HuH-7 (cell line): ENCODE measurements at regions not wholly inside any gene's neighbourhood (a gene's known extent, or its start where the extent isn't known, plus 50 kb on each side); places are given as distances from the start of the nearest gene placed in this dataset.
A peak's percentile ranks its signal among the peaks of the same experiment; 100 is the strongest.

ENCODE experiments used
- DNase-seq: peaks from one replicate; pipeline ENCODE4 v3.0.0; 2011; ENCODE audit warnings: low spot score

DNA sequence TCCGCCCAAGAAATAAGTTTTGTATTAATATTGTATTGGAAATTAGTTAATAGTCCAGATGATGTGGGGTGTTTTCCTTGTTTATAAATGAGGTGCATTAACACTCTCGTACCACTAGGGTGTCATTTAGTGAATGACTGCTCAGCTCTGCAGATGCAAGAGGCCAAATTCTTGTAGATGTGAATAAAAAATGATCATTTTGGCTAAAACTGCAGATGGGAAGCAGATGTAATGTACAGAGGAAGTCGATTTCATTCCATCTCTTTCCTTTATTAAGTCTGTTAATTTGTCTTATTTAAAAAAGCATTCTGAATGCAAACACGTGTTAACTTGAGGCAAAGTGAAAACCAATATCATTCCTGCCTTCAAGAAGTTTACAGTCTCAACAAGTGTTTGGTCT lies 108.1 kb downstream of the DHX15 start:
- DNase-seq: peak; percentile 79

DNA sequence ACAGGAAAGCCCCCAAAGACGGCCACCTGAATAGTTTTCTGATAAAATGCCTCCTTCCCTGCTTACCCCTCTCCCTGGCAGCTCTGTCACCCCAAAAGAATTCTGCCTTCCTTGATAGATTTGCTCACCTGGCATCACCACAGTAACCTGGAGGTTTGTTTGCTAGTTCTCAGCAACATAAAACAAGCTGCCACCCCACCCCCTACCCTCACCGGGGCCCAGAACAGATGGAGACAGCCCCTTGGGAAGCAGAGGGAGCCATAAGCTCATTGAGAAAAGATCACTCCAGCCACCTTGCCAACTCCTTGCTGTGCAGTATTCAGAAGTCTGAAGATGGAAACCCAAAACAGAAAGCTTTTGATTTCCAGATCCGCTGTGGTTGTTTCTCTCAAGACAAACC lies 108.6 kb downstream of the DHX15 start:
- DNase-seq: no peak

DNA sequence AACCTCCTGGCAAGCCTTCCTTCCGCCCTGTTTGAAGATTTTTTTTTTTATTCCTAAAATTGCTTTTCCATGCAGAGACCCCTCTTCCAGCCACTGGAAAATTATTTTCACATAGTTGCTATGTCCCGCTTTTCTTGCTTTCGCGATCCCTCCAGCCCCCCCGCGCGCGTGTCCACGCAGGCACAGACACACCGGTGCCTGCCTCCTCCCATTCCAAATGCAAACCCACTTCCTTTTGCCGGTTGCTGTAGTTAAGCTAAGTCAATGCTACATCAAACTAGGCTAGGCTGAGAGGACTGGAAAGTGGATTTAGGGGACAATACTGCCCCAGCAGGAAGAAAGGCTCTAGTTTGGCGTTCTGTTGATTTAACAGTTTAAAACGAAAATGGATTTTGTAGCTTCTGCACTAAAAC lies 111.0 kb downstream of the DHX15 start:
- peak; percentile 79 for DNase-seq

DNA sequence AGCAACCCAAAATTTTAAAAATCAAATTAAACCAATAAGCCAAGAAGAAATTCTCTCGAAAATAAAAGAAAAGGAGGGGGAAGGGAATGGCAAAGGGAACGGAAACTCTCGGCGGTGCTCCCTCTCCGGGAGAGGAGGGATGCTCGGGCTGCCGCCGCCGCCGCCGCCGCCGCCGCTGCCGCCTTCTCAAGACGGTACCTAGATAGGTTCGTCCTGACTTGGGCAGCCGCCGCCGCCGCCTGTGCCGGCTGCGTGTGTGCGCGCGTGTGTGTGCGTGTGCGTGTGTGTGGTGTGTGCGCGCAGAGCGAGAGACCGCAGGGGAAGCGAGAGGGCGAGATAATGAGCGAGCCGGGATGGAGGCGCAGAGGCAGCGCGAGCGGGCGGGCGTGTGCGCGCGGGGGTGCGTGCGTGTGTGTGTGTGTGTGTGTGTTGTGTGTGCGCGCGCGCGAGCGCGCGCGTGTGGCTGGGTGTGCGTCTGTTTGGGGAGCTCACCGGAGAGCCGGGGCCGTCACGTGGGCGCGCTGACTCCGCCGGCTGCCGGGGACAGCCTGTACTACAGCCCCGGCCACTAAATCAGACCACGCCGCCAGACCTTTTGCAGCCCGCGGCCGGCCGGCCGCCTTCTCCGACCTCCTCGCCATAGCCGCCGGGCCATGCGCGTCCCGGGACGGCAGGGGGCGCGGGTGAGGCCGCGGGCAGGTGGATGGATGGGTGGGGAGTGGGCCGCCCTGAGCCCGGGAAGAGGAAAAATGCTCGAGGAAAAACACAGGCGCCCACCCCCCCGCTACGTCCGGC lies 111.6 kb downstream of the DHX15 start:
- peak; percentile 98 for DNase-seq

DNA sequence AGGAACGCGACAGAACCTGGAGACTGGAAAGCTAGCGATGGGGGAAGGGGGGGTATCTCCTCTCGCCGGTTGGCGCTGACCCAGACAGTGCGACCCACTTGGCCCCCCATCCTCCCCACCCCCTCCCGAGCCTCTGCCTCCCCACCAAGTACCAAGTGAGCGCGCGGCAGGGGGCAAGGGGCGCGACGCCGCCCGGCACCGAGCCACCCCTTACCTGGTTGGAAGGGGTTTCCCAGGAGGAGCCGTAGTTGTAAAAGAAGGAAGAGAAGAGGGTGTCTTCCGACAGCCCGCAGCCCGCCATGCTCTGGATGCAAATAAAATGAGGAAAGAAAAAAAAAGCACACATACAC lies 112.2 kb downstream of the DHX15 start:
- DNase-seq: peak; percentile 56

DNA sequence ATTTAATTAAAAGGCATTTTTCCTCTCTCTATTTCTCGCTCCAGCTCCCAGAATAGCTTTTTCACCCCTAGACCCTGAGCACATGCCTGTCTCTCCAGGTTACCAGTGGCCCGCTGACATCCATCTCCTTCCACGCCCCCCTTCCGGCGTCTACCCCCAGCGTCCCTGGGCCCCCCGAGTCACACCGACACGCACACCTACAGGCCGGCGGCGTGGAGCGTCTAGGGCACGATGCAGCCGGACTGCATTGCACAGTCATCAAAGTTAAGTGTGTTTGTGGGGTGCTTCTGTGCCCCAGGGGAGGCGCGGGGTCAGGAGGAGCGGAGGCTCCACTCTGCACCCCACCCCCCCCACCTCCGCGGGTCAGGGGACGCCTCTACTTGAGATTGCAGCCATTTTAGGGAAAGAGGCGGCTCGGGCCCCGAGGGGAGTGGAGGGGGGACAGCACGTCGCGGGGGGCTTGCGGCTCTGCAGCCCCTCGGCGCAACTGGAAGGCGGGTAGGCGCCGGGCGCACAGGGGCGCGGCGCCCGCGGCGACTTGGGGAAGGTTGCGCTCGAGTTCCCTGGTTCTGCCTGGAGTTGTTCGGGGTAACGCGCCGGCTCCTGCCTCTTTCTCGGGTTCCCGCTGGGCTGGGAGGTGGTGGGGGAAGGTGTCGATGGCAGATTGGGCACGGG lies 112.7 kb downstream of the DHX15 start:
- DNase-seq: peak; percentile 72

DNA sequence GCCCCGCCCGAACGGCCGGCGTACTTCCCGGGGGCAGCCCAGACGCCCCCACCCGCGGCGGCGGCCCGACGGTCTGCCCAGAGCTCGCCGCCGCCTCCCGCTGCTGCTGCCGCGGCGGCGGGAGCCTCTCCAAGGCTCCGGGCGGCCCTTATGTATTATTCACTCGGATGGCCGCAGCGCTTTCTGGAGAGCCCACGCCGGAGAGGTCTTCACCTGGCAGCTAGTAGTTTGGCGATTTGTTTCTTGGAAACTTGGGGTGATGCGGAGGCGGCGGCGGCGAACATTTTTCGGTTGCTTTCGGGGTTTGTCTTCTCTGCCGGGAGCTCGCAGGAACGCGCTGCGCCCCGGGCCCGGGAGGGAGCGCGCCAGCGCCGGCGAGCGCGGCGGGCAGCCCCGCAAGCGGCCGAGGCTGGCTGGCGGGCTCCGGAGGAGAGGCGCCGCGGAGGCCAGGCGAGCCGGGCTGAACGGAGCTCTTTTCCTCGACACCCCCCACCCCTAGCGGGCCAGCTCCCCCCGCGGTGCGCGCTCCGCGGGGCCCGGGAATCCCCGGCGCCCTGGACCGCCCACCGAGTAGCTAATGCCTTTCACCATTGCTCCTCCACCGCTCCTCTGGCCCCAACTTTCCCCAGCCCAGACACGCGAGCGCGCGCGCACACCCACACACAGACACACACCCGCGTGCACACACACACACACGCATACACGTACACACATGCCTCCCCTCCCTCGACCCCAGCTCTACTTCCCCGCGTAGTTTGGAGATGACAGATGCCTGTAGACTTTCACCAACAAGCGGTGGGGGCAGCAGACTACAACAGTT lies 113.5 kb downstream of the DHX15 start:
- peak; percentile 73 for DNase-seq

DNA sequence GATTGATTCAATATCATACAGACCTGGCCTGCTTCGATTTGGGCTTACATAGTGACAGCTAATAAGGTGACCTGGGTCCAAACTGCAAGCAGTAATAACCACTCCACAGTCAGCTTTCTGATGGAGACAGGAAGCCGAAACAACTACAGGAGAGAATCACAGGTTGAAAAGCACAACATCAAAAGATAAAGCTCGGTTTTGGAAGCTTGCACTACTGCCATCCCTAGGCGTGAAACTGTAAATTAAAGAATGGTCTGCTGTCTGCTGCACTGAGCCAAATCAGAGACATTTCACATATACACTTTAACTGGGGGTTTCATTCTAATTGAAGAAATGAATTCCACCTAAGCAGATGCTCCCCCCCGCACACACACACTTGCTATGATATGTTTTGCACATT lies 116.3 kb downstream of the DHX15 start:
- no peak for DNase-seq

DNA sequence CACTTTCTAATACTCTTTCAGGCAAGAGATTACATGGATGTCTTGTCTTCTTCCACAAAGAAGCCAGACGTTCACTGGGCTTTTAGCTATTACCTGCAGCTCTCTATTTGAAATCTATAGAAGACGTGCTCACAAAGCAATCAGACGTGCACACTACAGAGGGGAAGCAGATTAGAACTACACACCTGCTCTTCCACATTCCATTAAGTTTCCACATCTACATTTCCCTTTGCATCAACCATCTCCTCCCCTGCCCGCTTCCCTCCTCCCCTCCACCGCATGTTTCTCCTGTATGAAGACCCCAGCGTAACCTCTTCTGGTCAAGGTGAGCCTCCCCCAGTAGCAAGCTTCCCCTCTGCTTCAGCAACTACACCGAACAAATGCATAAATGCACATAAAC lies 119.8 kb downstream of the DHX15 start:
- no peak for DNase-seq

DNA sequence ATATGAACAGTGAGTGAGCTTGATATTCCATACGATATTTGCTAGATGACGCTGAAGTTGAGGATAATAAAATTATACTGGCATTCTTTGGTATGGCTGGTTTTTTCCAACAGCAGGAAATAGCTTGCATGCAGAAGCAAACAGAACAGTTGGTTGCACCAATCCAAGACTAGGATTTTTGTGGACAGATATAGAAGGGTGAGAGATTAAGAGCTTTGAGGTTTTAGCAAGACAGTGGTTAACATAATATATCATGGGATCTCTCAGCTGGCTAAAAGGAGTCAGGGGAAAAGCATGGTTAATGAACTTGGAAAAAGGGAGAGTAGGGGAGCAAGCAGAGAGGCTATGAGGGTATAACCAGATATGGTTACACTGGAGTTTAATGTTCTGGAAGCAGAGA lies 127.9 kb downstream of the DHX15 start:
- no peak for DNase-seq

DNA sequence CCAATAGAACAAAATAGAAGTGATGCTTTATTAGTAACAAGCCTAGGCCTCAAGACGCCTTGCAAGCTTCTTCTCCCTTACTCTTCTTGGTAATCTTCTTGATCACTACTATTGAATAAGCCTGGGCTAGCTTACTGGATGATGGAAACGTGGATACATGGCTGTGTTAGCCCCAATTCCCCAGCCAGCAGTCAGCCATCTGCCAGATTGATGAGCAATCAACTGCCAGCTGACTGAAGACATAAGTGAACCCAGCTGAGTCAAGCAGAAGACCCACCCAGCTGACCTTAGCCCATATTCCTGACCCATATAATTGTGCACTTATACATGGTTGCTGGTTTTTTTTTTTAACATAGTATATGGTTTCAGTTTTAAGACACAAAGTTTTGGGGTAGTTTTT lies 130.4 kb downstream of the DHX15 start:
- no peak for DNase-seq

DNA sequence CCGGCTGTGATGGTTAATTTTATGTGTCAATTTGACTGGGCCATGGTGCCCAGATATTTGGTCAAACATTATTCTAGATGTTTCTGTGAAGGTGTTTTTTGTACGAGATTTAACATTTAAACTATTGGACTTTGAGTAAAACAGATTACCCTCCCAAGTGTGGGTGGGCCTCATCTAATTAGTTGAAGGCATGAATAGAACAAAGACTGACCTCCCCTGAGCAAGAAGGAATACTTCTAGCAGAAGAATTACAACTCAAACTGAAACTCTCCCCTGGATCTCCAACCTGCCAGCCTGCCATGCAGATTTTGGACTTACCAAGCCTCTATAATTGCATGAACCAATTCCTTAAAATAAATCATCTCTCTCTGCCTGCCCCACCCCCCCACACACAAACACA lies 132.5 kb downstream of the DHX15 start:
- no peak for DNase-seq

DNA sequence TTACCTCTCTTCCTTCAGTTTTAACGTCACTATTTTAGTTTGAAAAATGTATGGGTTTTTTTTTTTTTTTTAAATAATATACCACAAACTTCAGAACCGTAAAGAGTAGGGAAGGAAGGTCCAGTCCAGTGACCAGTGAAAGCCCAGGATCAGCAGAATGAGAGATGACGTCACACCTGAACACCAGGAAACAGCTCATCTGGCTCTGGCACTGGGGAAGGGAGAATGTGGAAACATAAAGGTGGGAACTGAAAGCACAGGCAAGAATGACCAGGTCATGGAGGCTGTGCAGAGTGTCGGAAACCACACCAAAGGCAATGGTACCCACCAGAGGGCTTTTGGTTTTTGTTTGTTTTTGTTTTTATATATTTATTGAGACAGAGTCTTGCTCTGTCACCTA lies 141.2 kb downstream of the DHX15 start:
- DNase-seq: no peak

DNA sequence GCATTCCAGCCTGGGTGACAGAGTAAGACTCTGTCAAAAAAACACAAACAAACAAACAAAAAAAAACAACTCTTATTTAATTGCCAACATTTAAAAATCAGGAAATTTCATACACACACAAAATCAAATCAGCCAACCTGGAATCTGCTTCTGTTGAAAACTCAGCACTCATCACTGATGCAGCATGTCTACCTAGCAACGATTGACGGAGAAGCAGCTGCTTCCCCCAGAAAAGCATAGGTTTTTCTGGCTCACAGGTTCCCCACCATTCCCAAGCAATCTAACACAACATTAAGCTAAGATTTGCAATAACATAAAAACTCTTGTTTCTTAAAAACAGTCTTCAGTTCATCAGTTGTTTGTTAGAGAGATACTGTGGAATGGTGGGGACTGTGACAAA lies 143.6 kb downstream of the DHX15 start:
- DNase-seq: no peak

DNA sequence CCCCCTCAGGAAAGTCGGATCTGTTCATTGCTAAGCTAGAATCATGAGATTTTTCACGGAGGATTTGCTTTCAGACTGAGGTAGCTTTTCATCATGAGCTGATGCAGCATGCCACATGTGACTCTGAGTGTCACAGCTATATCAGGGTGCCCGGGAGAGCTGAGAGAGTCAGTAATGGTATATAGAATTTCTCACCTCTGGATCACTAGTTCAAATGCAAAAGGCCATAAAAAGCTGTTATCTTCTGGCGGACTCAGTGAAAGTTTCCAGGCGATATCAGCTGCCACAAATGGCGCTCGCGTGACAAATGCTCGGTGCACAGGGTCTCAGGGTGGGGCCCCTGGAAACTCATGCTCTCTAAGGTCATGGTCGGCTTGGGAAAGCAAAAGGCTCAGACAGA lies 150.1 kb downstream of the DHX15 start:
- DNase-seq: no peak

DNA sequence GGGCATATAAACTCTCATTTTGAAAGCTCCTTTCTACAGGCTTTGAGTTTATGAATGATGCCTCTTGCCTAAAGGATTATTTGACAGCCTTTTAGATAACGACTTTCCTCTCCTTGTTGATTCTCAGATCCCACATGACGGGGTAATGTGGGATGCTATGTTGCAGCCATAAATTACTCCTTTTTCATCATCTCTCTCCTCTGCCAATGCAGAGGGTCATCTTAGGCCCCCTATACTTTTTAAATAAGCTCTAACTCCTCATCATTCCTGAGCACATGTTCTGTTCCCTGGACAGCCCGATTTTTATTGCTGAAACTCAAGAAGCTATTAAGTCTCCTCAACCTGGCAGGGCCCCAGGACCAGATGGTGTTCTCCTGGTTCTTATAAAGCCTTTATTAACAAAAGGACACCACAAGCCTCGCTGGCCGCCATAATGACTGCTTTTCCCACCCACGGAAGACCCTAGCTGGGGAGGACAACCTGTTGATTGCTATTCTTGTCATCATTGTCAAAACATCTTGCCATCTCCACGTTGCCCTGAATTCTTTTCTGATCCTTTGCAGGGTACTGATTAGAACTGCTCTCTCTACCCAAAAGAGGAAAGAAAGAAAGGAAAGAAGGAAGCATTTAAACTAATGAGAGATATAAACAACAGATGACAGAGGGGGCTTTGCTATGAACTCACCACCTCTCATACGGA lies 150.7 kb downstream of the DHX15 start:
- DNase-seq: no peak

DNA sequence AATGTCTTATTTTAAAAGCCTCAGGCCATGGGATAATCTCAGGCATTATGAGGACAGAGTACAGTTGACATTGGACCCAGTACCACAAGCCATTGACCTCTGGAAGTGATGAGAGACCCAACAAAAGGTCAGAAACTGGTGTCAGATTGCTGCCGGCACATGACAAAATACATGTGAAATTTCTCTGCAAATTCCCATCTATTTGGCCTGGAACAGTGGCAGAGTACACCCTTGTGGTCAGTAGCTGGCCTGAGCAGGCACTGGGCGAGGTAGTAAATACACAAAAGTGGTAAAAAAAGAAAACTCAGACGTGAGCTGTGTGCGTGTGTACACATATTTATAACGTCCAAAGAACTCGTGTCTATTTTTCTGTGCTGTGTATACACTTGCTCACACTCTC lies 155.5 kb downstream of the DHX15 start:
- no peak for DNase-seq

DNA sequence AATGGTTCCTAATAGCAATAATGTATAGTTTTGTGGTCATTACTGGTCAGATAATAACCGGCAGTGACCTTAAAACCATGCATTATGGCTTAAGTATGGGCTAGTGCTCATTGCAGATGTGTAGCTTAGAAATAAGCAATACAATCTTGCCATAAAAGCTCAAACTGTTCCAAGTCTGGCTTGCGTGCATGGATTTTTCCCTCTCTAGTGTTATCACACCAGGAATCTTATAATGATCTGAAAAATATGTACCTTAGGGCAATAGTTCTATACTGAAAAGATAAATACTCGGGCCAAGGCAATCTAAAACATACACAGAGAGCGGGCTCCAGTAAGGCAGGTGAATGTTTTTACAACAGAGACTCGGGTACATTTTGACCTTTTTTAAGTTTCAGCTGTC lies 157.8 kb downstream of the DHX15 start:
- no peak for DNase-seq

DNA sequence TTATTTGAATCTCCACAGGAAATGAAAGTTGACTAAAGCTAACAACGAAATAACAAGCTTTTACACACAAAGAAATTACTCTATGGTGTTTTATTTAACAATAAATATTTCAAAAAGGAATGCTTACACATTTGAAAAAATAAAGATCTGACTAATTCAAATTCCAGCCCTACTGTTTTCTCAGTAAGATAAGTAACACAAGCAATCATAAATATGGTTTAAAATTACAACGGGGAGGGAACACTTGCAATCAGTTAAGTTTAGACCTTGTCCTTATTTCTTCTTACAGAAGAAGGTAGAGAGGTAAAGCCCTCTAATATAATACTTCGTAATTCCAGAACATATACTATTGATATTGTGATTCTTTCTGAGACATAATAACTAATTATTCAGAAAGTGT lies 158.5 kb downstream of the DHX15 start:
- DNase-seq: no peak

DNA sequence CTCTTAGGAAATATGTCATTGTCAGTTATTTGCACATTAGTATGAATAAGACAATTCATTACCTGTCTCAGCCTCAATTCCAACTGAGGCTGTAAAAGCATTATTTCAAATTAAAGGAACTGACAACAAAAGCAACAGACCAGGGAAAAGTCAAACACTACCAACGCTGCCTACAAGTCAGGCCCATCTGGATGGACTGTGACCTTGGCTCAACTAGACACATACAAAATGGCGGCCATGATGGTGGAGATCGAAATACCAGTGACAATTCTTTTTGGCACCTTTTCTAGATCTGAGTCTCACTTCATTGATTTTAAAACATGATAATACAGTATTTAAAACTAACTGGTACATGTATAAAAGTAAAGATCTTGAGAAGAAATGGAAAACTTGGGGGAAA lies 160.7 kb downstream of the DHX15 start:
- no peak for DNase-seq

DNA sequence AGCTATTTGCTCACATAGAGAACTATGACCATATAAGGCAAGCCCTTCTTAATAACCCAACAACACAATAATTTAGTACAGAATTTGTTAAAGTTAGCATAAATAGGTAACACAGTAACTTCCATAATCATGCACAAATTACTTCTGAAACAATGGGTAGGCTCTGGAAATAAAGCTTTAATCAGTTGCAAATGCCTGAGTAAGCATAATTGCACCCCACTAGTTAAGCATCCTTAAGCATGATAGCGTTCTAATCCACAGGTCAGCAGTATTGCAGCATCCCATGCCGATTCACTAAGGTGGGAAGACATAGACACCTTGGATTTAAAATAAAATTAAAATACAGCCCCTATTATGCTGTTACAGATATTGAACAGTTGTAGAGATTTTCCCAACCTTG lies 161.7 kb downstream of the DHX15 start:
- no peak for DNase-seq
